Cerebellar cortex (tissue), 1 donor: ENCODE measurements at regions not wholly inside any gene's neighbourhood (a gene's known extent, or its start where the extent isn't known, plus 50 kb on each side); places are given as distances from the start of the nearest gene placed in this dataset.
"Not testable (repeated sequence)": the region's sequence is repeated elsewhere in the genome, so short reads cannot be mapped to it uniquely, and the experiment has no call there.

Source experiments
- DNase-seq: peaks from one replicate; pipeline ENCODE4 v3.0.0-alpha.2; 2015; ENCODE audit warnings: low spot score

- DNase-seq: no peak
Measured at GRCh38 chr3:20246662-20247061, 60.7 kb upstream of the SGO1 start.

- DNase-seq: no peak
Measured at GRCh38 chr3:20245781-20246180, 59.8 kb upstream of the SGO1 start.

- no peak for DNase-seq
Measured at GRCh38 chr3:20240154-20240883, 54.3 kb upstream of the SGO1 start.

GRCh38 chr3:20238199-20238598 lies 52.2 kb upstream of the SGO1 start:
- not testable (repeated sequence) for DNase-seq

GRCh38 chr3:20236603-20237002 lies 50.6 kb upstream of the SGO1 start:
- DNase-seq: no peak
